ENCODE measurements at regions not wholly inside any gene's neighbourhood (a gene's known extent, or its start where the extent isn't known, plus 50 kb on each side); places are given as distances from the start of the nearest gene placed in this dataset.

DNA sequence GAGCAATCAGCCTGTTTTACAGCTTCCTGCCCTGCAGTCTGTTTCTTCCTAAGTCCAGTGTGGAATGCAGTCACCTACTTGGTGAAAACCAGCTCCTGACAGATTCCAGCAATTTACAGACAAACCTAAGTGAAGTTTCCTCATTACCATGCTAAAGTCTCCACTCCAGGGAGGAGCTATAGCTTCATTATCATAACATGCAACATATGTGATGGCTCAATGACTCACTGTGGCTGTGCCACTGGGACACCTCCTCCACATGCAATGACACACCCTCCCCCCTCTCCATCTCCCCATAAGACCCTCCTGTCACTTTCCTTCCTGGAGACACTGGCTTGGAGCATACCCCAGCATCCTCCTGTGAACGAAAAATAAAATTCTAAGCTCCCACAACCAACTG is 125.2 kb downstream of the MAP3K21 start:
- TF ChIP-seq, protein P1, sequence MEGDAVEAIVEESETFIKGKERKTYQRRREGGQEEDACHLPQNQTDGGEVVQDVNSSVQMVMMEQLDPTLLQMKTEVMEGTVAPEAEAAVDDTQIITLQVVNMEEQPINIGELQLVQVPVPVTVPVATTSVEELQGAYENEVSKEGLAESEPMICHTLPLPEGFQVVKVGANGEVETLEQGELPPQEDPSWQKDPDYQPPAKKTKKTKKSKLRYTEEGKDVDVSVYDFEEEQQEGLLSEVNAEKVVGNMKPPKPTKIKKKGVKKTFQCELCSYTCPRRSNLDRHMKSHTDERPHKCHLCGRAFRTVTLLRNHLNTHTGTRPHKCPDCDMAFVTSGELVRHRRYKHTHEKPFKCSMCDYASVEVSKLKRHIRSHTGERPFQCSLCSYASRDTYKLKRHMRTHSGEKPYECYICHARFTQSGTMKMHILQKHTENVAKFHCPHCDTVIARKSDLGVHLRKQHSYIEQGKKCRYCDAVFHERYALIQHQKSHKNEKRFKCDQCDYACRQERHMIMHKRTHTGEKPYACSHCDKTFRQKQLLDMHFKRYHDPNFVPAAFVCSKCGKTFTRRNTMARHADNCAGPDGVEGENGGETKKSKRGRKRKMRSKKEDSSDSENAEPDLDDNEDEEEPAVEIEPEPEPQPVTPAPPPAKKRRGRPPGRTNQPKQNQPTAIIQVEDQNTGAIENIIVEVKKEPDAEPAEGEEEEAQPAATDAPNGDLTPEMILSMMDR (conservative IDR thresholded peaks at IDR 0.05): no peak
- no peak for TF ChIP-seq ZFX (IDR thresholded peaks at IDR 0.05)

Measured in C4-2B (cell line).